PFSK-1 (cell line): ENCODE measurements at regions not wholly inside any gene's neighbourhood (a gene's known extent, or its start where the extent isn't known, plus 50 kb on each side); places are given as distances from the start of the nearest gene placed in this dataset.

Experiments used
- POLR2AphosphoS5 ChIP-seq: IDR thresholded peaks from 2 replicates; pipeline ENCODE4 v1.6.1; 2012; ENCODE audit warnings: low read depth, mild to moderate bottlenecking, control low read depth, low read length, moderate library complexity
- REST ChIP-seq, 2 experiments: IDR thresholded peaks; 2 replicates each; pipeline versions ENCODE4 v1.6.1 to v1.8.0; 2011 to 2012; ENCODE audit warnings: low read depth in 2 of 2, low read length in 2 of 2, control low read depth in 1 of 2, inconsistent platforms in 1 of 2, mild to moderate bottlenecking in 1 of 2, moderate library complexity in 1 of 2; ENCODE audit not compliant: insufficient read depth in 1 of 2
- TAF1 ChIP-seq: IDR thresholded peaks from 2 replicates; pipeline ENCODE4 v1.6.1; 2012; ENCODE audit warnings: low read length, control low read depth, borderline replicate concordance; ENCODE audit not compliant: insufficient read depth

GRCh38 chr2:12399240-12399639 lies 317.5 kb upstream of the TRIB2 start:
- TF ChIP-seq REST (IDR thresholded peaks at IDR 0.05; ENCODE audit: insufficient read depth in 1 of 2, low read depth in 2 of 2, low read length in 2 of 2) (no peak), TAF1 (no peak), POLR2AphosphoS5 (no peak)
